HCEC 1CT (cell line): ENCODE measurements at regions not wholly inside any gene's neighbourhood (a gene's known extent, or its start where the extent isn't known, plus 50 kb on each side); places are given as distances from the start of the nearest gene placed in this dataset.
A peak's percentile ranks its signal among the peaks of the same experiment; 100 is the strongest.

ENCODE experiments used
- DNase-seq: peaks from one replicate; pipeline ENCODE4 v3.0.0-alpha.2; 2017

DNA sequence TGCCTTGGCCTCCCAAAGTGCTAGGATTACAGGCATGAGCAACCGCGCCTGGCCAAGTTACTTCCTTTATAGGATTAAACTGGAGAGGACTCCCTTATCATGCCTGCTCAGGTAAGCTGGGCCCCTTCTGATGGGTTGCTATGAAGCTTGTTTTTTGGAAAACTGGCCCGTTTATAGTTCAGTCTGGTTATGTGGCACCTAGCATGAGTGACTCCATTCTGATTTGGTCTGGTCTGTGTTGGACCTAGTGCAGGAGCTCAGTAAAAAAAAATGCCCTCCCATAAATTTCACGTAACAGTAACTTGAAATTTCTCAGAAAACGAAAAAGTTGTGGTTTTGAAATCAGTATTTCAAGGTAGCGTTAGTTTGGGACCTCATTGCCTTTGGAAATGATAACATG is 448.4 kb downstream of the HACE1 start:
- no peak for DNase-seq

DNA sequence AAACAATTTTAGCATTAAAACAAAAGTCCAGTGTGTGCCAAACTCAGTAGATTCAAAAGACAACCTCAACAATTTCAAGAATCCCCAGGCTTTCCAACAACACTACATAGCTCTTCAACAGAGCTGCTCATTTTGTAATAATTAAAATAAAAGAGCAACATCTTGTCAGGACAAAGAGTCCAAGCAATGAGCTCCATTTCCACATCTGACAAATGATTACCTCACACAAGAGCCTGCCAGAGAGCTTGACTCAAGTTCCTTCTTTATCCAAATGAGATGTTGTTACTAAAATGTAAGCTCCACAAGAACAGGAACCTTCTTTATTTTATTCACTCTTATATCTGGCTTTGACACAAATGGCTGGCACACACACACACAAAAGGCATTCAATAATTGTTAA is 449.8 kb downstream of the HACE1 start:
- no peak for DNase-seq

DNA sequence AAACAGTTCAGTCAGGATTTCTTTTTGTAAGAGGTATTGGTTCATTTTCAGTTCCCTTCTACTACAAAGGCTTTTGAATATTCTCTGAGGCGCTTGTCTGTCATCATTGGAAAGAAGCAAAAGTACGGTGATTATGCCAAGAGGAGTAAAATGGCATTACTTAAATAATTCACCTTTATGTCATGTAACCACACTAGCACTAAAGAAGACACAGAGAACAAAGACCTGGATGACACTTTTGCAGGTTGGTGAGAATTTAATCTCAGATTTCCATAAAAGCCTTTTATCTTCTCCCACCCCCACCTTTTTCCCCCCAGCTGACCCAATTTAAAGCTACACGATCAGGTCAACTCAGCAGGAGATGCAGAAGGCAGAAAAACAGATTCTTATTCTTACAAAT is 451.8 kb downstream of the HACE1 start:
- DNase-seq: no peak

DNA sequence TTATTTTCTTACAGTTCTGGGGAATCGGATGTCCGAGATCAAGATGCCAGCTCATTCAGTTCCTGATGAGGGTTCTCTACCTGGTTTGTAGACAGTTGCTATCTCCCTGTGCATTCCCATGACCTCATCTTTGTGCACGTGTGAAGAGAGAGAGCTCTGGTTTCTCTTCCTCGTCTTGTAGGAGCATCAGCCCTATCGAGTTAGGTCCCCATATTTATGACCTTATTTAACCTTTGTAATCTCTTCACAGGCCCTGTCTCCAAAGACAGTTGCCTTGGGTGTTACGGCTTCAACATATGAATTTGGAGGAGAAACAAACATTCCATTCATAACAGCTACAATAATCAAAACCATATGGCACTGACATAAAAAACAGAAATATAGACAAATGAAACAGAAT is 455.3 kb downstream of the HACE1 start:
- DNase-seq: no peak

DNA sequence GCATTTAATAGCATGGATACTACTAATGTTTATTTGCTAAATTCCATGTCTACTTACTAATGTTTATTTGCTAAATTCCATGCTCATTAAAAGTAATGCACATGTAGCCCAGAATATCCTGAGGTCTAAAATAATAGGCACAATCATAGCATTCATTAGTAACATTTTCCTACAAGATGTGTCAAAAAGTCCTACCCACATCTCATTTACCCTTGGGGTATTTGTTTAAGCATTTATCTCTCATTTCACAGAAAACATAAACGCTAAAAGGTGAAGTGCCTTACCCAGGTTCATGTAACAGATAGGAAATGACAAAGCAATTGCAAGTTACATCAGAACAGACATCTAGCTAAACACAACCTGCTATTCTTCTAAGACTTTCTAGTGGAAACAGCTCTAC is 457.1 kb downstream of the HACE1 start:
- no peak for DNase-seq

DNA sequence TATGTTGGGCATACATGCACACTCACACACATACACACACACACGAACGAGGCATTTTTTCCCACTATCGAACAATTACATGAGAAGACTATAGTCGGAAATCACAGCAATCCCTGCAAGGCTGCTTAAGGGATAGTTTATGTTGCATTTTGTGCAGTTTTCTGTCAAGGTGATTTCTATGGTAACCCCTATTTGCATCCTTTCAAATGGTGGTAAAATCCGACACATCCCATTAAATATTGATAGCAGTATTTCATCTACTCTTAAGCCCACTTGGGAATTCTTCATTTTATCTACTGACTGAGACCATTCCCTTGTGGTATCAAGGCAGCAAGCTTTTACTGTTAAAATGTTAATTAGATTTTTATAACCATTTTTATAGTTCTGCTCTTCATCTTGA is 457.8 kb downstream of the HACE1 start:
- no peak for DNase-seq

DNA sequence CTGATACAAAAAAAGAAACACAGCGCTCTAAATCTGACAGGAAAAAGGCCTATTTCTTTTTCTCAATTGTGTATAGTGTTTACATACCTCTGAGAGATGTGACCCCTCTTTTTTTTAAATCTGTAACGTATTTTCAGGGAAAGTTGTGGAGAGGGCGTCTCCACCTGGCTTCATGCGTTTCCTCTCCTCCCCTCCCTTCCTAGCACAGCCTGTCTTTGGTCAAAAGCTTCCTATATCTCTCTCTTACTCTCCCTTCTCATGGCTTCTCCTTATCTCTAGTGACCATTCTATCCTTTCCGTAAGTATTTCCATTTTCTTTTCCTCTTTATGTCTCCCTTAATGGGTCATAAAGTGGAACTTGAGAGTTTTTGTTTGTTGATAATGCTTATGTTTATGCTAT is 458.9 kb downstream of the HACE1 start:
- DNase-seq: no peak

DNA sequence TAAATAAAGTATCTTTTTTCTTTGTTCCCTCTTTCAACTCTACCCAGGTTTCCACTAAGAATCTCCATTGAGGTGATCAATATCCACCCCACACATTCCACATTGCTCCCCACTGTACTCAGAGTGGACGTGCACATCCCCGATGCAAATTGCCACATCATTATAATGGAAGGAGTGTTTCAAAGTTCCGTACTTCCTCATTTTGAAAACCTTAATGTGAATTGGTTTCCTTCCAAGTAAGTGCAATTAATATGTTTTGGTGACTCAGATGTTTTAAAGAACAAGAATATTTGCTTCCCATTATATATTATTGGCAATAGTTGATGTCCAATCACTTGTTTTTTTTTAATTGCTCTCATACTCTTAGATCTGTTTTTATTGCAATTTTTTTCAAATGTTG is 463.6 kb downstream of the HACE1 start:
- no peak for DNase-seq

DNA sequence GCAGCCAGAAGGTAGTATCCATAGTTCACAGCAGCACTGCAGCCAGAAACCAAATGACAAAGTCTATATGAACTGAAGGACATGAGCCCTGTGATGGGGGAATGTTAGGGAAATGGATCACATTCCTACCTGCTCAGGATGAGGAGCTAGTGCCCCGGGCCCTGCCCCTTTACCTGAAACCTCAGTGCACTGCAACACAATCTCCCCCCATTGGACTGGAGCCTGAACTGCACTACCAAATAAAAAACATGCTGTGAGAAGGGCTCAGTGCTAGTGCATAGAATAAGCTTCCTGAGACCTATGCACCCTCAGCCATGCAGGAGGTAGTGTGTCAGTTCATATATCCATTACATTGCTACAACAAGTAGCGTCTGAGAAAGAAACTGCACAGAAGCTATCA is 477.8 kb downstream of the HACE1 start:
- no peak for DNase-seq

DNA sequence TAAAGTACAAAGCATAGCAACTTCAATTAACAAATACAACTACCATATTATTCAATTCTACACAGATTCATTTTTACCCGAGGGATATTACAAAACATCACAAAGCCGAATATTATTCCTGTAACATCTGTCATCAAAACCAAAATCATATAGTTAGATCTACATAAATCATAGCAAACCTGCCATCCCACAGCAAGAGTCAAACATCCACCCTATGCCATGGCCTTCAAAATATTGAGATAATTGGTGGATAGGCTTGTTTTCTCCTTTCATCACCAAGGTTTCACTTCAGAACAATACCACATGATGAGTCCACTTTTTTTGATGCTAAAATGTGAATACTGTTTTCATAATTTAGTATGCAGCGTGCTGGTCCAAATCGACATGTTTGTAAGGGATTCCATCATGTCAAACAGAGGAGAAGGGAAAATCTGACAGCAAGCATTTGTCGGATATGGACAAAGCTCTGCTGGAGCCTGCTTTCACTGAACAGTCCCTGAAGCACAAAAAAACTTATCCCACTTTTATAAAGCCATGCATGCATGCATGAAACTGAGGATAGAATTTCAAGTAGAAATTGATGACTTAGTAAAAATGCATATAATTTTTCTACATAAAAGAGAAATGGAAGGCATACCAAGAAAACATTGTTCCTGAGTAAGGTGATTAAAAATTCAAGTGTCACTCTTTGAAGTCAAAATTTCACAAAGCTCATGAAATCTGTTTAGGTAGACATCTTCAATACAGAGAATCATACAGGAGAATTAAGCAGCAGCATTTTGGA is 494.1 kb downstream of the HACE1 start:
- DNase-seq: no peak

DNA sequence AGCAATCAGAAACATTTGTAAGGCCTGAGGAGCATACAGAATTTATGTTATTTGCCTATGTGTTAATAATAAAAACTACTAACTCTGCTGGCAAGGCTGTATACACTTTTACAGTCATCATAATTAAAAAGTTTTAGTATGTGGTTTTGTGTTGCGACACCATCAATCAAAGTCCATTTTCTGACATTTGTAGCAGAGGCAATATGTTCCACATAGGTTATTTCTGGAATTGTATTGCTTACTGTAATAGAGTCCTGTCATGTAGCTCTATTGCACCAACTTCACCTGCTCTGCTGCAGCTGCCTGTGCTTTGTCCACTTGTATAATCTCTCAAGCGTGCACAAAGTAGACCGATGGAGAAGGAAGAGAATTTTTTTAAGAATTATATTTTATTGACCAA is 501.8 kb downstream of the HACE1 start:
- no peak for DNase-seq

DNA sequence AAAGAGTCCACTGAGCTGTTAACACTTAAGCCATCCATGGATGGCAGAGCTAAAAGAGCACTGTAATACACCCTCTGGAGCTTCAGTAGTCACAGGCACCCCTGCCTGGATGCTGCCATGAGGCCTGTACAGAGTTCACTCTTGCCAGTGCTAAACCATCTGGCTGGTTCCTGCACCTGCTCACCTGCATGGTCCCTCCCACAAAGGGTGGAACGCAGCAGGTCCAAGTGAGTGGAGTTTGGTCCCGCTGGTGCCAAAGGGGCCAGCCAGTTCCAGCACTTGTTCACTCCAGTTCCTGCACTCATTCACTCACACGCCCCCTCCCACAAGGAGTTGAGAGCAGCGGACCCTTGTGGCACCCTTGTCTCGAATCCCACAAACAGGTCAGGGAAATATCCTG is 503.5 kb downstream of the HACE1 start:
- no peak for DNase-seq

DNA sequence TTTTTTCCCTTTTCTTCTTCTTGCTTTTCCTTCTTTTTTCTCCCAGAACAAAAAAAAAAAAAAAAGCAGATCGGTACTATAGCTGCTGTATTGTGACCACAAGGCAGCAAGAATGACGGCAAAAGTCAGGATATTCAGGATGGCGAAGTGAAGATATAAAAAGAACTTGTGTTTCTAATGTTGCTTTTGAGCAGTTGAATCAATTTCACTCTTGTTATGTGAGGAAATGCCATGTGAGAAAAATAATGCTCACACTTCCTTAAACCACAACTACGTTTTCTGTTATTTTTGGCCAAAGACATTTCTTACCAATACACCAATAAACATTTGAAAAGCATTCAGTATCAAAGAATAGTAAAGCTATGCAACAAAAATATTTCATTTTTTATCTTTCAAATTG is 510.5 kb downstream of the HACE1 start:
- DNase-seq: no peak

DNA sequence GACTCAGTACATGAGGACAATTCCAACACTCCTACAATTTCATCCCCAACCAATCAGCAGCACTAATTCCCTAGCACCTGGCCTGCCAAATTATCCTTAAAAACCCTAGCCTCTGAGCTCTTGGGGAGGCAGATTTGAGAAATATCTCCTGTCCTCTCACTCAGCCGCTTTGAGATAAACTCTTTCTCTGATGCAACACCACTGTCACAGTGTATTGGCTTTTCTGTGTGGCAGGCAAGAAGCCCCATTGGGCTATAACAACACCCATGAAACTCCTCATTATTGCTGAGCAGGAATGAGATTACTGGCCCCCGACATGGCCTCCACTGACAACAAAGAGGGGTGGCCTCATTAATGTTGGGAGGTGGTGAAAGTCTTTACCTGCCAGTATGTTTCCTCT is 515.5 kb downstream of the HACE1 start:
- DNase-seq: no peak

DNA sequence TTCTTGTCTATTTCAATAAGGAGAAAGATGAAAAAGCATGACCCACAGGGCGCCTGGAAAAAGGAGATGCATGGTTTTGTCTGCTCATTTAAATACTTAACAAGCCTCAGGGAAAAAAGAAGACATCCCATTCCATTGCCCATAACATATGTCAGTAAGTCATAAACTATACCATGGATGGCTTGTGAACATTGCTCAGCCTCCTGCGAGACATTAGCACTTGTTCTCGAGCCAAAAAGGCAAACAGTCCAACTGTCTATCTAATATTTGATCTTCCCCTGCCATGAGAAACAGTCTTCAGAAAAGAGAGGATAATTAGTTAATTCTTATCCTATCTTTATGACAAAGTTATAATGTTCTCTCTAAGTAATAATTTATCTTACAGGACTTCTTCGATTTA is 527.4 kb downstream of the HACE1 start:
- no peak for DNase-seq

DNA sequence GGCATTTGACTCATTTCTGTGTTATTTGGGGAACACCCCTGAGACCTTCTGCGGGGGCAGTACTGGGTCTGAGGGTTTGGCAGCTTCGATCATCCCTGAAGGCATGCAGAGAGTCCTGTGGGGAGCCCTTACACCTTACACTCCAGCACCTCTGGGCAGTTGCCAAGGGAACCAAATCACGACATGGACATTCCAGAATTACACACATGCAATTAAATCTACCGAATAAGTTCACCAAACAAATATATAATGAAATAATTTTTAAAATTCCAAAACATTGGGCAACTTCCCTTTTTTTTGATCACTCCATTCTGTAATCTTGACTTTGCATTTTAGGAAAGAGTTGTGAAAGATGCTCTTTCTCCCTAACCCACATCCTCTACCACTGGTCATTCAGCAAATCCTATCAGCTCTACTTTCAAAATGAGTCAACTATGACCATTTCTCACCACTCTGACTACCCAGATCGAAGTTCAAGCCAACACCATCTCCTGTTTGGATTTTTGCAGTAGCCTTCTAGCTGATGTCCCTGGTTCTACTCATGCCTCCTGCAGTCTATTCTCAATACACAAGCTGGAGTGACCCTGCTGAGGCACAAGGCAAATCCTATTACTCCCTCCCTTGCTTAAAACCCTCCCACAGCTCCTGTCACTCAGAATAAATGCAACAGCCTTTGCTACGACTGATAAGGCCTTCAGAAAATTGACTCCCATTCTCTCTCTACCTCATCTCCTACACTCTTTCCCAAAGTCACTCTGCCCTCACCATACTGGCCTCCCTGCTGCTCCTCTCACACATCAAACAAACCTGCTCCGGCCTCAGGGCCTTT is 533.3 kb downstream of the HACE1 start:
- peak; percentile 22 for DNase-seq

DNA sequence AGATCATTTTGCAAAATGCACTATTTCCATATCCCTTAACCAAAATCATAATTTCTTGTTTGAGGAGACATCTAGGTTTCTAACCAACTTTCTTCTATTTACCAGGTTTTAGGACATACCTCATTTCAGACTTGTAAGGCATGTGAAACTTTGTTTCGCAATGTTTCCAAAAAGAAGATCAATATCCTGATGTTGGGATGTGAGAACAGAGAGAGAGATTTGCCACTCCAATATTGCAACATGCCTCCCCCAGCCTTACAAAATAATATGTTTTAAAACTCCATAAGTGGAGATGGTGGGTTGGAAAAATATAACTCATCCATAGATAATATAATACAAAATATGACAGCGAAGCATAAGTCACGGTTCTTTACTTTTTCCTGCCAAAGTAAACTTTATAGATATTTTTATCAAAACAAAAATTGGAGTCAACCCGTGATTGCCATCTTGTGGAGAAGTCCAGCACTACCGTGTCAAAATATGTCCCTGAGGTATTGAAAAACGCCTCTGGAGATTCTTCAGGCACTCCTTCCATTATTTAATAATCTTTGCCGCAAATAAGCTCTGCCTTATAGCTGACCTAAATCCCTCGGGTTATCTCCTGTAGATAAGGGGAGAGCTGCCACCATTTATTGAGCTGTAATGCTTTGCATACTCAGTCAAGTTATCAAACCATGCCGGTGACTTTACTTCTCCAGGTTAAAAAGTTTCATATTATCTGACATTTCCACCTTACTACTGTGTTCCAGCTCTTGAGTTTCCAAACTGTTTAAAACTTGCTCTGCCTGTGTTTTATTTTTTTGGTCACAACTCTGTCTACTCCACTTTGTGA is 534.2 kb downstream of the HACE1 start:
- DNase-seq: peak; percentile 5

DNA sequence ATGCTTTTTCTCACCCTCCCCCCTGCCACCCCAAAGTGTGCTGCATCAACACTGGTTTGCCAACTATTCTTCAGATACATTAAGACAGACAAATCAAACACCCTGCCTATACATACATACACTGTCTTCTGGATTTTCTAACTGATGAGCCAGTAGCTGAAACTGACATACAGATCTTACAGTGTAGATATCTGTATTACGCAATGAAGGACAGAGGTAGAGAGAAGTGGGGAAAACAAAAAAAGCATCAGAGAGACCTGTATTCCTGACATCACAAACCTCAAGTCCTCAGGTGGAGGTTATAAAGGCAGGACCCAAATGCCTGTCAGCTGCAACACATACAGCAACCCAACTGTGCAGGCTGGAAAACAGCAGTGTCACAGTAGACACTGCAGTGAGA is 535.4 kb downstream of the HACE1 start:
- no peak for DNase-seq

DNA sequence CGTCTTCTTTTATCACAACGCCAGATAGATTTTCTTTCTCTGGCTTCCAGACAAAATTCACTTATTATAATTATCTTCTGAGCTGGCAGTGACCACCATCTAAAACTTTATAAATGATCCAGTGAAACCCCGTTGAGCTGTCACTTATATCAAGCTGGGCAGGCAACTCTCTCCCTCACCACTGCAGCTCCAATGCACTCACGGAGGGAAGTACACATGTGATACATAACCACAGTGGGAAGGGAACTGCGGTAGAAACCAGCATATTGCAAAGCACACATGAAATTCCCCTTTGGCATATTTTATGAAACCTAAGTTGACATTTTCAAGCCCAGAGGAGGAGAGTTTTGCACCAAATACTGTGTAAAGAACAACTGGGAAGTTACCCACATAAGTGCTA is 536.9 kb downstream of the HACE1 start:
- DNase-seq: no peak

DNA sequence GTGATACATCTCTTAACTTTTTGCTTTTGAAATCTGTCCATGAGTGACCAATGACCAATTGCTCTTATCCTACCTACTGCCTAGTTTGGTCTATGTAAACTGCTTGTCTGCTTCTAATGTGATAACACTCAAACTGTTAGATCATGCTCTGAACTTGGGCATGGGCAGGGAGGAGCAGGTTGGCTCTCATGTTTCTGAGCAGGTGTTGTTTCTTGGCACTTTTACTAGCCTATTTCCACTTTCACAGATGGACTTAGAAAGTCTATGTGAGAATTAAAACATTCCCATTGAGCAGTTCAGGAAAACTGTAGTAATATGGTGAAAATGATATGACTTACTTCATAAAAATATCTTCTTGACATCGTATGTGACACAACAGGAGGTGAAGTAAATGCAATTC is 538.4 kb downstream of the HACE1 start:
- no peak for DNase-seq

DNA sequence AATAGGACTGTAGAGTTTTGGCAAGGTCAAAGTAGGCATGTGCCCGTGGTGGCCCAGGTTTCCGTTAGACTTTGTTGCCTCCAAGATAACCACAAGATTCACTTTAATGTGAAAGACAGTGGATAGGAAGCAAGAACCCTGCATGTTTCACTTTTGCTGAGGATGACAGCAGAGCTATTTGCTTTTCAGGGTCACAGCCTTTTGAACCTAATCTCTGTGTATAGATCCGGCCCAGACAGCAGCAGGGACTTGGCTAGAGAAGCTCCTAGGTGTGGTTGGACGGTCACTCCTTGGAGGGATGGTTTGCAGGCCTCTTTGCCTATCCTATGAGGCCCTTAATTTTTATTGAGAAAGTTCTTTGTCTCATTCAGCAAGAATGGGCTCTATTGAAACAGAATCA is 538.8 kb downstream of the HACE1 start:
- no peak for DNase-seq

DNA sequence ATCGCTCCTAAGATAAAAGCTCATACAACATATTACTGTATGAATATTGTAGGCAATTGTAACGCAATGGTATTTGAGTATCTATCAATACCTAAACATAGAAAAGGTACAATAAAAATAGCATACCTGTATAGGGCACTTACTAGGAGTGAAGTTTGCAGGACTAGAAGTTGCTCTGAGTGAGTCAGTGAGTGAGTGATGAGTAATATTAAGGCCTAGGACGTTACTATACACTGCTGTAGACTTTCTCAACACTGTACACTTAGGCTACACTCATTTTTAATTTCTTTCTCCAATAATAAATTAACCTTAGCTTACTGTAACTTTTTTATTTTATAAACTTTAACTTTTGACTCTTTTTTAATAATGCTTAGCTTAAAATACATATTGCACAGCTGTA is 546.9 kb downstream of the HACE1 start:
- DNase-seq: no peak

DNA sequence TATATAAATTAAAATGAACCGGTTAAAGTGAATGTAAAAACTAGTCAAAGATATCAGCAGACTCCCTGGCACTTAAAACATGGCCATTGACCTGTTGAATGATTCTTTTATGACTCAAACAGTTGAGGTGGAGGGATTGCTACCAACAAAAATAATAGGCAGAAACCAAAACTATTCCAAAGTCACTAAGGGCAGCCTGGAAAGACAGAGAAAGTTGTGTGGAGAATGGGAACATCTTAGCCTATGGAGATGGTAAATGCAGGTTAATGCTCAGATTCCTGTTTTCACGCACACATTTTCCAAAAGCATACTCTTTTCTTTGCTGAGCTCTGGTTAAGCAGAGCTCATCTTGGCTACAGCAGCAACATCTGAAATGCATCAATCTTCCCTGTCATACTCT is 553.5 kb downstream of the HACE1 start:
- DNase-seq: no peak

DNA sequence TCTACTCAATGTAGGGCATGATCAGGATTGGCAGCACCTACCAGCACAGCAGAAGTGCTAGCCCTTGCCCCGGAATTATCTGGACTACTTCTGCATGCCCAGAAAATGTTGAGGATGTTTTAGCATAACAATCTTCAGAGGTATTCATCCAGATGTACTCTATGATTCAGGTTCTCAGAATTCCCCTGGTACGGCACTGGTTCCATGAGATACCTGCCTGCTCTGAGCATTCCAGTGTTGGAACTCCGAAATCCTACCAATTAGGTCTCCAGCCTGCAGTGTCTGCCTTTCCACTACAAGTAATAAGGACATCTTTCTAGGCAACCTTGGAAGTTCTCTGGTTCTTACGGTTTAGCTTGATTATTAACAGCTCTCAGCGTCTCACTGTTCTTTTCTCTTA is 554.5 kb downstream of the HACE1 start:
- DNase-seq: no peak
